ENCODE measurements at regions not wholly inside any gene's neighbourhood (a gene's known extent, or its start where the extent isn't known, plus 50 kb on each side); places are given as distances from the start of the nearest gene placed in this dataset.
"Not testable (repeated sequence)": the region's sequence is repeated elsewhere in the genome, so short reads cannot be mapped to it uniquely, and the experiment has no call there.

GRCh38 chr15:44846156-44846555, 109.8 kb downstream of the TRIM69 start:
- DNase-seq (ENCODE audit: low read depth, low spot score); H3K4me3 ChIP-seq (ENCODE audit: low read length): not testable (repeated sequence)

GRCh38 chr15:44847555-44847954, 108.9 kb upstream of the TERB2 start:
- DNase-seq (ENCODE audit: low read depth, low spot score); H3K4me3 ChIP-seq (ENCODE audit: low read length): not testable (repeated sequence)

- not testable (repeated sequence) for DNase-seq (ENCODE audit: low read depth, low spot score); H3K4me3 ChIP-seq (ENCODE audit: low read length)
Measured at GRCh38 chr15:44848859-44849258, 107.6 kb upstream of the TERB2 start.

- H3K4me3 ChIP-seq (ENCODE audit: low read length); DNase-seq (ENCODE audit: low read depth, low spot score): not testable (repeated sequence)
Measured at GRCh38 chr15:44849701-44850403, 106.6 kb upstream of the TERB2 start.

GRCh38 chr15:44853304-44853950, 103.1 kb upstream of the TERB2 start:
- peak; percentile 49 for DNase-seq (ENCODE audit: low read depth, low spot score)

GRCh38 chr15:44854696-44855095, 101.8 kb upstream of the TERB2 start:
- not testable (repeated sequence) for H3K4me3 ChIP-seq (ENCODE audit: low read length)

More at GRCh38 chr15:44853304-44853950, 103.1 kb upstream of the TERB2 start:
- H3K4me3 ChIP-seq (ENCODE audit: low read length): not testable (repeated sequence)

GRCh38 chr15:44856284-44856683, 100.2 kb upstream of the TERB2 start:
- H3K4me3 ChIP-seq (ENCODE audit: low read length); DNase-seq (ENCODE audit: low read depth, low spot score): not testable (repeated sequence)

More at GRCh38 chr15:44854696-44855095, 101.8 kb upstream of the TERB2 start:
- not testable (repeated sequence) for DNase-seq (ENCODE audit: low read depth, low spot score)

DNA sequence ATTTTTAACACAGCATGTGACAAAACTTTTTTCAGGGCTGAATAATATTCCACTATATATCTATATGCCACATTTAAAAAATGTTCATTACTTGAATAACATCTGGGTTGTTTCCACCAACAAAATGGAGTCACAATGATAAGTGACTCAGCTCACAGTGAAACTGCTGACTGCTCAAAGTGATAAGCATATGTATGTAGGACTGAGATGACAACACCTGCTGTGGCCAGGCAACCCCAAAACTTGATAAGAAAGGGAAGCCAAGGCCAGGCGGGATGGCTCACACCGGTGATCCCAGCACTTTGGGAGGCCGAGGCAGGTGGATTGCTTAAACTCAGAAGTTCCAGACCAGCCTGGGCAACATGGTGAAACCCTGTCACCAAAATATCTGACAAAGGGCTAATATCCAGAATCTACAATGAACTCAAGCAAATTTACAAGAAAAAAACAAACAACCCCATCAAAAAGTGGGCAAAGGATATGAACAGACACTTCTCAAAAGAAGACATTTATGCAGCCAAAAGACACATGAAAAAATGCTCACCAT, 99.2 kb upstream of the TERB2 start:
- not testable (repeated sequence) for H3K4me3 ChIP-seq (ENCODE audit: low read length); DNase-seq (ENCODE audit: low read depth, low spot score)

- not testable (repeated sequence) for H3K4me3 ChIP-seq (ENCODE audit: low read length); DNase-seq (ENCODE audit: low read depth, low spot score)
Measured at GRCh38 chr15:44859088-44859487, 97.4 kb upstream of the TERB2 start.

- DNase-seq (ENCODE audit: low read depth, low spot score); H3K4me3 ChIP-seq (ENCODE audit: low read length): not testable (repeated sequence)
Measured at GRCh38 chr15:44860168-44860567, 96.3 kb upstream of the TERB2 start.

- no peak for DNase-seq (ENCODE audit: low read depth, low spot score)
- H3K4me3 ChIP-seq (ENCODE audit: low read length): no peak overlapping the region
Measured at GRCh38 chr15:44861439-44861910, 95.0 kb upstream of the TERB2 start.

DNA sequence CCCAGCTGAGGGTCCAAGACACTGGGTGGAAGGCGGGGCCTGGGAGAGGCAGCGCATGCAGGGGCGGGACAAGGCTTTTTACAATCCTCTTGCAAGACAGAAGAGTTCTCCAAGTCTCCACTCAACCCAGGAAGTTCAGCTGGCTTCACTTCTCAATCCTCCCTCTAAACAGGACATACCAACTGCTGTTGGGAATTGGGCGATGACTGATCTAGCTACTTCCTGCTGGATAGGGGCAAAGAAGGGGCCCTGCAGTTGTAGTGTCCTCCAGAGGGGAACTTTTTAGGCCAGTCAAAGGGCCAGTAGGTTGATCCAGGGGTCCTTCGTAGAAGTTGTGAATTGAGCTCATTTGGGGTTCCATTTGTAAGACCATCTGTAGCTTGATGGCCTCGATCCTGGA, 94.6 kb upstream of the TERB2 start:
- no peak overlapping the region for H3K4me3 ChIP-seq (ENCODE audit: low read length)
- DNase-seq (ENCODE audit: low read depth, low spot score): no peak

DNA sequence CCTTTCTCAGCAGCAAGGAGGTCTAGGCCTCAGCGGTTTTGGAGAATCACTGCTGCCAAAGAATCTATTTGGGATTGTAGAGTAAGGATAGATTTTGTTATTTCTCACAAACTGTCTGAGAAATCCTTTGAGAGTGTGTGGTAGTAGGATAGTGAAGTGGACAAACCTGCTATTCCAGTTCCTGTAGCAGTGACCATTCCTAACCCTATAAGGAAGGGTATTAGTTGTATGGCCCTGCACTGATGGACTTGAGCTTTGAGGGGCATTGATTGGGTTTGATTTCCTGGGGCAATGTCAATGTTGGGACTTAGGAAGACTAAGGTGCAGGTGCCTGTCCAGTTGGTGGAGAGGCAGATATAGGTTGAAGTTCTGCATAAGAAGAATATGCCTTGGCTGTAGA, 93.6 kb upstream of the TERB2 start:
- DNase-seq (ENCODE audit: low read depth, low spot score); H3K4me3 ChIP-seq (ENCODE audit: low read length): not testable (repeated sequence)

- H3K4me3 ChIP-seq (ENCODE audit: low read length); DNase-seq (ENCODE audit: low read depth, low spot score): not testable (repeated sequence)
Measured at GRCh38 chr15:44868100-44868499, 88.4 kb upstream of the TERB2 start.

DNA sequence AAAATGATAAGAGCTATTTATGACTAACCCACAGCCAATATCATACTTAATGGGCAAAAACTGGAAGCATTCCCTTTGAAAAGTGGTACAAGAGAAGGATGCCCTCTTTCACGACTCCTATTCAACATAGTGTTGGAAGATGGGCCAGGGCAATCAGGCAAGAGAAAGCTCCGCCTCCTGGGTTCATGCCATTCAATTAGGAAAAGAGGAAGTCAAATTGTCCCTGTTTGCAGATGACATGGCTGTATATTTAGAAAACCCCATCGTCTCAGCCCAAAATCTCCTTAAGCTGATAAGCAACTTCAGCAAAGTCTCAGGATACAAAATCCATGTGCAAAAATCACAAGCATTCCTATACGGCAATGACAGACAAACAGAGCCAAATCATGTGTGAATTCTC, 86.4 kb upstream of the TERB2 start:
- not testable (repeated sequence) for DNase-seq (ENCODE audit: low read depth, low spot score); H3K4me3 ChIP-seq (ENCODE audit: low read length)

- DNase-seq (ENCODE audit: low read depth, low spot score): no peak
- no peak overlapping the region for H3K4me3 ChIP-seq (ENCODE audit: low read length)
Measured at GRCh38 chr15:44873103-44873502, 83.4 kb upstream of the TERB2 start.

DNA sequence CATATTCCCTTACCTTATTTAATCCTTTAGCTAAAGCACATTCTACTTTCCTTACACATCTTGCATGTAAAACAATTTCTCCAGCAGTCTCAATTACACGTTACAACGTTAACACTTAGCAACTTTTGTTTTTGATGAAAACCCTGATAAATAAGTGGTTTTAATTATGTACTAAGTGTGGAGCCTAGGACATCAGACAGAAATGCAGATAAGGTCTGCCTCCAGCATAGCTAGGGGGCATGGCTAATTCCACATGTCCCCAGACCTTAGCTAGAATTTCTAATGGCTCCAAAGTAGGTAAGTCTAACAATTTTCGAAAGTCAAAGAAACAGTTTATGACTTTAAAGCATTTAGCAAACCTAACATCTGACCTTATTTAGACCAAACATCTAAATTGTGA, 77.4 kb upstream of the TERB2 start:
- DNase-seq (ENCODE audit: low read depth, low spot score): no peak
- no peak overlapping the region for H3K4me3 ChIP-seq (ENCODE audit: low read length)

DNA sequence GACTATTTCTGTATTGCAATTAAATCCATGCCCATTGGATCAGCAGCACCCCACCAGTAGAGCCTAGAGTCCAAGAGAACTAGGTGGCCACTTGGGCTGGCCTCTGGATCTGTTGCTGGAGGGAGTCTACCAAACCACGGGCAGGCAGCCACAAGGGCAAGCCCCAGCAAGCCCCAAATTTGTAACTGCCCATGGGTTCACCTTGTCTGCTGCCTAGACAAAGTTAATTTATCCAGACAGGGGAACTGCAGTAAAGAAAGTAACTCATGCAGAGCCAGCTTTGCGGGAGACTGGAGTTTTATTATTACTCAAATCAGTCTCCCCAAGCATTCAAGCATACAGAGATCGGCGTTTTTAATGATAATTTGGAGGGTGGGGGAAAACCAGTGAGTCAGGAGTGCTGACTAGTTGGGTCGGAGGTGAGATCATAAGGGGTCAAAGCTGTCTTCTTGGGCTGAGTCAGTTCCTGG, 74.0 kb upstream of the TERB2 start:
- DNase-seq (ENCODE audit: low read depth, low spot score): no peak
- H3K4me3 ChIP-seq (ENCODE audit: low read length): no peak overlapping the region

GRCh38 chr15:44883199-44883877, 73.1 kb upstream of the TERB2 start:
- H3K4me3 ChIP-seq (ENCODE audit: low read length): no peak overlapping the region
- no peak for DNase-seq (ENCODE audit: low read depth, low spot score)

Data from Jurkat, Clone E6-1 (cell line).